ENCODE measurements at regions not wholly inside any gene's neighbourhood (a gene's known extent, or its start where the extent isn't known, plus 50 kb on each side); places are given as distances from the start of the nearest gene placed in this dataset.

DNA sequence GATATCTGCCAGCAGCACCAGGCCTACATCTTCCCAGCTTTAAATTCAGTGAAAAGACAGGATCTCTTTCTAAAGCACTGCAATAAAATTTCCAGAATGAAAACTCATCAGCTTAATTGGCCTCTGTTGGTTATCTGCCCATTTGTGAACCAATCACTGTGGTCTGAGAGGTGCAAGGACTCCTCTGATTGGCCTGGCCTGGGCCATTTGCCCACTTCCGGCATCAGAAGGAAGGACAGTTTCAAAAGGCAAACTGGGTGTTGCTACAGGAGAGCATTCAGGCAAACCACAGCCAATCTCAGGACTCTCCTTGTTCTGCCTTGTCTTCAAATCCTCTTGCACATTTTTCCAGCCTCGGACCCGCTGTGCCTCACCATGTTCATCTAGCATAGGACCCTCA lies 163.9 kb upstream of the CCDC150 start:
- H3K36me3 ChIP-seq (ENCODE audit: insufficient read depth, low read length) = no peaks in the 10 kb centered on the region
- H3K27ac ChIP-seq (ENCODE audit: low read depth, low read length) = no peak overlapping the region
- H3K4me3 ChIP-seq (ENCODE audit: low read length) = no peak overlapping the region
- H3K4me1 ChIP-seq (ENCODE audit: insufficient read depth, low read length) = no peaks in the 10 kb centered on the region
- H3K9ac ChIP-seq (ENCODE audit: low read depth, low read length) = no peak overlapping the region
- no peaks in the 10 kb centered on the region for H3K9me3 ChIP-seq (ENCODE audit: insufficient read depth, low read depth, low read length)
- H3K27me3 ChIP-seq (ENCODE audit: insufficient read depth, low read length) = no peaks in the 10 kb centered on the region
- WGBS = 90% methylated on average over 3 of the region's 3 CpGs

GRCh38 chr2:196478588-196478987 lies 160.9 kb upstream of the CCDC150 start:
- Histone ChIP-seq H3K9me3 (ENCODE audit: insufficient read depth, low read depth, low read length) (no peaks in the 10 kb centered on the region), H3K4me1 (ENCODE audit: insufficient read depth, low read length) (no peaks in the 10 kb centered on the region), H3K36me3 (ENCODE audit: insufficient read depth, low read length) (no peaks in the 10 kb centered on the region), H3K27me3 (ENCODE audit: insufficient read depth, low read length) (no peaks in the 10 kb centered on the region), H3K4me3 (ENCODE audit: low read length) (no peak overlapping the region), H3K9ac (ENCODE audit: low read depth, low read length) (no peak overlapping the region), H3K27ac (ENCODE audit: low read depth, low read length) (no peak overlapping the region)
- 95% methylated on average over 2 of the region's 2 CpGs for WGBS

DNA sequence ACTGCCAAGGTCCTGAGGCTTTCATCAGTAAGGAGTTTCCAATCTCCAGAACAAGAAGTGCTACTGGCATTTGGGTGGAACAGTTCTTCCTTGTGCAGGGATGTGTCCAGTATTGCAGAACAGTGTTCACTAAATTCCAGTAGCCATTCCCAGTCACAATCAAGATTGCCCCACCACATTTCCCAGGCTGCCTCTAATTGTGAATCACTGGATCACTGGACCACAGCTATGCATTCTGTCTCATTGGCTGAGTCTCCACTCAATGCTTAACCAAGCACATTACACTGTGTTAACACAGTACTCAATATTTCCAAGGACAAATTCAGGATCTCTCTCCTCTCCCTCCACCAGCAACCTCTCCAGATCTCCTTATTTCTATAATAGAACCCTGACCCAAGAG lies 160.2 kb upstream of the CCDC150 start:
- no peak overlapping the region for H3K9ac ChIP-seq (ENCODE audit: low read depth, low read length)

DNA sequence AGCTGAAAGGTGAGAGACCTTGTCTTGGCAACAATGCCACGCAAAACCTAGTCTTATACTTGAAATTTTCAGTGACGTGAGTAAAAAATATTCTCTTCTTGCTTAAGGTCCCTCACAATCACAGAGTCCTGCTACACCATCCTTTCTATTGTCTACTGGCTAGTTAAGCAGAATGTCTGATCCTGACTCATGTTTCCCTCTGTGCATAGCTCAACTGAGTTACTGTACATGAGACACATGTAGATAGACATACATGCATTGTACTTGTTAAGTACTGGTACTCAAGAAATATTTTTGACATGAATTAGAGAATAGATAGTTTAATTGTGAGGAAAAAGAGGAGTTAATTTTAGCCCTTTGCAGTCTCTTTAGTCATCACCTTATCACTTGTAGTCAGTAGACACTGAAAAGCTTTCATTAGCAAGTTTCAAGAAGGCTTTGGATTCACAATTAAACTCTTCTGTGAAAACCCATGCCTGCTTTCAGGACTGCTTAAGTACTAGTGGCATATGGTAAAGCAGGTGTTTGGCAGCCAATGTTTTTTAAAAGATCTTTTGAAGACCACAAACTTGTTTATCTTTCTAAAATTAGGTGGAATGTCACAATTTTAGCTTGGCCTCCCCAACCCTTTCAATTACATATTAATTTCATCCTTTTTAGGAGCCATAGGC lies 158.7 kb upstream of the CCDC150 start:
- 92% methylated on average over 2 of the region's 2 CpGs for WGBS
- Histone ChIP-seq H3K27me3 (ENCODE audit: insufficient read depth, low read length) (no peaks in the 10 kb centered on the region), H3K27ac (ENCODE audit: low read depth, low read length) (no peak overlapping the region), H3K4me1 (ENCODE audit: insufficient read depth, low read length) (no peaks in the 10 kb centered on the region), H3K9ac (ENCODE audit: low read depth, low read length) (no peak overlapping the region), H3K9me3 (ENCODE audit: insufficient read depth, low read depth, low read length) (no peaks in the 10 kb centered on the region), H3K36me3 (ENCODE audit: insufficient read depth, low read length) (no peaks in the 10 kb centered on the region), H3K4me3 (ENCODE audit: low read length) (no peak overlapping the region)

More for the DNA sequence above, 160.2 kb upstream of the CCDC150 start:
- no peaks in the 10 kb centered on the region for H3K36me3 ChIP-seq (ENCODE audit: insufficient read depth, low read length)
- no peak overlapping the region for H3K4me3 ChIP-seq (ENCODE audit: low read length)
- no peak overlapping the region for H3K27ac ChIP-seq (ENCODE audit: low read depth, low read length)
- H3K27me3 ChIP-seq (ENCODE audit: insufficient read depth, low read length) = no peaks in the 10 kb centered on the region
- H3K9me3 ChIP-seq (ENCODE audit: insufficient read depth, low read depth, low read length) = no peaks in the 10 kb centered on the region
- H3K4me1 ChIP-seq (ENCODE audit: insufficient read depth, low read length) = no peaks in the 10 kb centered on the region

DNA sequence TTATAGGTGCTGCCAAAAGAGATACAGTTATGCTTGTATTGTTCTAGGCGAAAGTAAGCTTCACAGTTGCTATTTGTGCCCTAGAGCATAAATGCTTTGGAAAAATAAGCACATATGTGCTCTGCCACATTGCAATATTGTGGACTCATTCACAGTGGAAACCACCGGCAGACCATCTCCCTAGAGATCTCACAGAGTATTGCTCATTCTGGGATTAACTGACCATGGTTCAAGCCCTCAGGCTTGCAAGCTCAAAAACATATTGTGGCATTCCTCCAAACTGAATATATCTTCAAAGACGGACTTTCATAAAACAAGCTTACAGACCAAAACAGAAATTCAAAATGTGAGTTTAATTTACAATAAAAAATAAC lies 158.2 kb upstream of the CCDC150 start:
- no peak overlapping the region for H3K9ac ChIP-seq (ENCODE audit: low read depth, low read length)

GRCh38 chr2:196482119-196483065 lies 157.1 kb upstream of the CCDC150 start:
- Histone ChIP-seq H3K9ac (ENCODE audit: low read depth, low read length) (no peak overlapping the region), H3K36me3 (ENCODE audit: insufficient read depth, low read length) (no peaks in the 10 kb centered on the region), H3K9me3 (ENCODE audit: insufficient read depth, low read depth, low read length) (no peaks in the 10 kb centered on the region), H3K27me3 (ENCODE audit: insufficient read depth, low read length) (no peaks in the 10 kb centered on the region), H3K4me3 (ENCODE audit: low read length) (no peak overlapping the region), H3K27ac (ENCODE audit: low read depth, low read length) (no peak overlapping the region), H3K4me1 (ENCODE audit: insufficient read depth, low read length) (no peaks in the 10 kb centered on the region)
- 88% methylated on average over 5 of the region's 6 CpGs for WGBS

More for the DNA sequence above, 158.2 kb upstream of the CCDC150 start:
- H3K4me1 ChIP-seq (ENCODE audit: insufficient read depth, low read length) = no peaks in the 10 kb centered on the region
- no peak overlapping the region for H3K27ac ChIP-seq (ENCODE audit: low read depth, low read length)
- H3K27me3 ChIP-seq (ENCODE audit: insufficient read depth, low read length) = no peaks in the 10 kb centered on the region
- no peaks in the 10 kb centered on the region for H3K9me3 ChIP-seq (ENCODE audit: insufficient read depth, low read depth, low read length)
- H3K4me3 ChIP-seq (ENCODE audit: low read length) = no peak overlapping the region
- WGBS = 94% methylated on average over 3 of the region's 3 CpGs
- H3K36me3 ChIP-seq (ENCODE audit: insufficient read depth, low read length) = no peaks in the 10 kb centered on the region

DNA sequence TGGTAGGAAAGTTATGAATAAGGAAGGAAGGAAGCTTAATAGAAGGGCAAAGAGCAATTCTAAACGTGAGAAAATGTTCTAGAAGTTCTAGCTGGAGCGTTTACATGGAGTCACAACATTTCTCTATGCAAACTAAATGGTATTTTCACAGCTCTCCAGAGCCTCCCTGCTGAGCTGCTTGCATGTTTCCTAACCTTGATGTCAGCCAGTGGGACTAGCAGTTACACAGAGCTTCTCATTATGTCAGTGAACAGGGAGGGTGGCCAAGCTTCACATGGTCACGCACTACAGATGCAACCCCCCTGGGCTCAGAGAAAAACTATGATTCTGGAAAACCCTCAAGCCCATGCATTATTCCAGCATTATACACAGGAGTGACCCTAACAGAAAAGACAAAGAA lies 153.4 kb upstream of the CCDC150 start:
- Histone ChIP-seq H3K9ac (ENCODE audit: low read depth, low read length) (no peak overlapping the region), H3K36me3 (ENCODE audit: insufficient read depth, low read length) (no peaks in the 10 kb centered on the region), H3K27ac (ENCODE audit: low read depth, low read length) (no peak overlapping the region), H3K9me3 (ENCODE audit: insufficient read depth, low read depth, low read length) (no peaks in the 10 kb centered on the region), H3K4me1 (ENCODE audit: insufficient read depth, low read length) (no peaks in the 10 kb centered on the region), H3K4me3 (ENCODE audit: low read length) (no peak overlapping the region), H3K27me3 (ENCODE audit: insufficient read depth, low read length) (no peaks in the 10 kb centered on the region)
- 67% methylated on average over 3 of the region's 3 CpGs for WGBS

GRCh38 chr2:196487417-196487816 lies 152.1 kb upstream of the CCDC150 start:
- H3K4me3 ChIP-seq (ENCODE audit: low read length) = no peak overlapping the region
- H3K4me1 ChIP-seq (ENCODE audit: insufficient read depth, low read length) = no peaks in the 10 kb centered on the region
- 92% methylated on average over 3 of the region's 3 CpGs for WGBS
- no peaks in the 10 kb centered on the region for H3K27me3 ChIP-seq (ENCODE audit: insufficient read depth, low read length)
- no peaks in the 10 kb centered on the region for H3K9me3 ChIP-seq (ENCODE audit: insufficient read depth, low read depth, low read length)
- no peak overlapping the region for H3K9ac ChIP-seq (ENCODE audit: low read depth, low read length)
- no peak overlapping the region for H3K27ac ChIP-seq (ENCODE audit: low read depth, low read length)
- H3K36me3 ChIP-seq (ENCODE audit: insufficient read depth, low read length) = no peaks in the 10 kb centered on the region

- H3K4me3 ChIP-seq (ENCODE audit: low read length) = no peak overlapping the region
Measured at GRCh38 chr2:196489371-196489770, 150.1 kb upstream of the CCDC150 start.

GRCh38 chr2:196492946-196493345 lies 146.6 kb upstream of the CCDC150 start:
- Histone ChIP-seq H3K36me3 (ENCODE audit: insufficient read depth, low read length) (no peaks in the 10 kb centered on the region), H3K27ac (ENCODE audit: low read depth, low read length) (no peak overlapping the region), H3K4me3 (ENCODE audit: low read length) (no peak overlapping the region), H3K4me1 (ENCODE audit: insufficient read depth, low read length) (no peaks in the 10 kb centered on the region), H3K9ac (ENCODE audit: low read depth, low read length) (no peak overlapping the region), H3K9me3 (ENCODE audit: insufficient read depth, low read depth, low read length) (no peaks in the 10 kb centered on the region), H3K27me3 (ENCODE audit: insufficient read depth, low read length) (no peaks in the 10 kb centered on the region)
- WGBS = 94% methylated on average over 3 of the region's 3 CpGs

More at GRCh38 chr2:196489371-196489770, 150.1 kb upstream of the CCDC150 start:
- H3K36me3 ChIP-seq (ENCODE audit: insufficient read depth, low read length) = no peaks in the 10 kb centered on the region
- H3K27me3 ChIP-seq (ENCODE audit: insufficient read depth, low read length) = no peaks in the 10 kb centered on the region
- H3K27ac ChIP-seq (ENCODE audit: low read depth, low read length) = no peak overlapping the region
- no peaks in the 10 kb centered on the region for H3K9me3 ChIP-seq (ENCODE audit: insufficient read depth, low read depth, low read length)
- 90% methylated on average over 1 of the region's 1 CpG for WGBS
- no peaks in the 10 kb centered on the region for H3K4me1 ChIP-seq (ENCODE audit: insufficient read depth, low read length)
- no peak overlapping the region for H3K9ac ChIP-seq (ENCODE audit: low read depth, low read length)

- no peaks in the 10 kb centered on the region for H3K27me3 ChIP-seq (ENCODE audit: insufficient read depth, low read length)
- WGBS = 92% methylated on average over 3 of the region's 3 CpGs
- no peak overlapping the region for H3K9ac ChIP-seq (ENCODE audit: low read depth, low read length)
- H3K36me3 ChIP-seq (ENCODE audit: insufficient read depth, low read length) = no peaks in the 10 kb centered on the region
- no peaks in the 10 kb centered on the region for H3K4me1 ChIP-seq (ENCODE audit: insufficient read depth, low read length)
- no peak overlapping the region for H3K4me3 ChIP-seq (ENCODE audit: low read length)
- peaks cover 14% of the 10 kb centered on the region; the same call in 1 of the 2 replicates for H3K9me3 ChIP-seq (ENCODE audit: insufficient read depth, low read depth, low read length)
- no peak overlapping the region for H3K27ac ChIP-seq (ENCODE audit: low read depth, low read length)
Measured at GRCh38 chr2:196498962-196499361, 140.6 kb upstream of the CCDC150 start.
